GM18519 (cell line): ENCODE measurements at regions not wholly inside any gene's neighbourhood (a gene's known extent, or its start where the extent isn't known, plus 50 kb on each side); places are given as distances from the start of the nearest gene placed in this dataset.

Experiments
- ATAC-seq: cut with Tn5 transposase; IDR thresholded peaks from one replicate; pipeline ENCODE4 v1.9.1; 2021; ENCODE audit warnings: mild to moderate bottlenecking, moderate library complexity; ENCODE audit not compliant: unreplicated experiment, low FRiP score

DNA sequence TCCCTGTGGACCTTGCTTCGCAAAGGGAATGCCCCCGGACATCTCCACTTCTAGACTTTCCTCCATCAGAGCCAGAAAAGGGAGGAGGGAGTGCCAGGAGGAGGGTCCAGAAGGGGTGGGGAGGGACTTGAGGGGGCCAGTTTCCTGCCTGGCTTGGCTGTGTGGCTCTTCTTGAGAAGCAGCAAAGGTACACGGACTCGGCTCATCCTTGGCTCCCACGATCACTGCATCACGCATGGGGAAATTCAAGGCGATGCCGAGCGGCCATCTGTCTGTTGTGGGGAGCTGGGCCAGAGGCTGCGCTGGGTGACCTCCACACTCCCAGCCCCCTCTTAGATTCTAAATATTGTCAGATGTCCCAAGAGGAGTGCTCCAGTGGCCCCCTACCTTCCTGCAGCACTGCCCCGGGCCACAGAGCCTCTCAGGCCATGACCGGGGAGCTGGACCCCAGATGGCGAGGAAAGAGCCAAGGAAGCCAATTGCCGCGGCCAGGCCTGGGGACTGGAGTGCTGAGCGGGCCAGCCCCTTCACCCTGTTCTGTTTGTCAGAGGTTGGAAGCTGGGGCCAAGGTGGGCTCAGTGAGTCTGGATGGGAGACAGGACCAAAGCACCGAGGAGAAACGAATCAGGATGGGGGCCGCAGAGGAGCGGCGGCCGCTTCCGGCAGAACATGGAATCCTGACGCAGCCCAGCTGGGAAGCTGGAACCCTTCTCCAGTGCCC, 104.5 kb downstream of the RBFOX3 start:
- no peak for ATAC-seq

DNA sequence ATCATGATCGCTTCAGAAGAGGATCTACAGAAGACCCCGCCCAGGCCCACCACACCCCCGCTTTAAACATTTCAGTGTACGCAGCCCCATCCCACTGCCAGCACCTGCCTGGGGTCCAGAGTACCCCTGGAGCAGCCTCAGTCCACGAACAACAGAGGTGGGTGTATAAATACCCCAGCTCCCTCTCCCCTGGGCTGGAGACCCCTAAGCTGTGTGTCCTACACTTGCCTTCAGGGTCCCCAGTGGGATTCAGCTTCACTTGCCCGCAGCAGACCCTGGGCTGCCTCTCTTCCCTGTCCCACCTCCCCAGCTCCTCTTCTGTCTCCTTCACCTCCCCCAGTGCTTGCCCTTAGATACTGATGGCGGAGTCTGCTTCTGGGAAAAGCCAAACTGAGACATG, 105.7 kb downstream of the RBFOX3 start:
- no peak for ATAC-seq

DNA sequence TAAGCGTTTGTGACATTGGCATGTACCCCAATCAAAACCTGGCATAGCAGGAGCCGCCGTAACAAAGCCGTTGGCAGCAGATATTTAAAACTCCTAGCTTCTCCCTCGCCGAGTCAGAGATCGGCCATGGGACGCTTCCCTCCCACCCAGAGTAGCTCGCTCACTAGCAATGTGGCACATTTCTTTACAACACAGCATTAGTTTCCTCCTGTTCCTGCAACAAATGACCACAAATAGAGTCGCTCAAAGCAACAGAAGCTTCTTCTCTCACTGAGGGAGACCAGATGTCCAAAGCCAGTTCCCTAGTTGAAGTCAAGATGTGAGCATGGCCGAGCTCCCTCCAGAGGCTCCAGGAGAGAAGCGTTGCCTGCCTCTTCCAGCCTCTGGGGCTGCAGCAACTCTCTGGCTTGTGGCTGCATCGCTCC, 106.7 kb downstream of the RBFOX3 start:
- ATAC-seq = no peak

DNA sequence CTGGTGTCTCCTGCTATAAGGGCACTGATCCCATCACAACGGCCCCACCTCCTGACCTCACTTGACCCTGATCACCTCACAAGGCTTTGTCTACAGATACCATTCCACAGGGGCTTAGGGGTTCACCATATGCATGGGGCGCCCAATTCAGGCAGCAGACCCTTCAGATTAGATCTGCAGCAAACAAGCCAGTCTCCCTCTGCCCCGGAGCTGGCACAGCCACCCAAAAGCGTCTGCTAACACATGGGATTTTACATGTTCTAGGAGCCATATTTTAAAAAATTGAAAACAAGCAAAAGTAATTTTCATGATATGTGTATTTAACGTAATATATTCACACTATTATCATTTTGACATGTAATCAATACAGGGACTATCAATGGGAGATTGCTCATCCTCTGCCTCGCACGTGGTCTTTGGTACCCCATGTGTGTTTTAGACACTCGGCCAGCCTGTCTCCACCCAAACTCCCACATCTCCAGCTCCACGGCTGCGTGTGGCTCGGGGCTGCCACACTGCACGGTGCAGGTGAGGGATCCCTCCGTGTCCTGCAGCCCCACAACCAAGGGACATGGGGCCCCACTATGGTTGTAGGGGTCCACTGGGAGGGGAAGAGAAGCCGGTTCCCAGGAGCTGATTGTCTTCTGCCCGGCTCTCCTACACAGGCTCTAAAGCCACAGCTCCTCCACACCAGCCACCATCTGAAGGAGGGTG, 107.6 kb downstream of the RBFOX3 start:
- no peak for ATAC-seq

DNA sequence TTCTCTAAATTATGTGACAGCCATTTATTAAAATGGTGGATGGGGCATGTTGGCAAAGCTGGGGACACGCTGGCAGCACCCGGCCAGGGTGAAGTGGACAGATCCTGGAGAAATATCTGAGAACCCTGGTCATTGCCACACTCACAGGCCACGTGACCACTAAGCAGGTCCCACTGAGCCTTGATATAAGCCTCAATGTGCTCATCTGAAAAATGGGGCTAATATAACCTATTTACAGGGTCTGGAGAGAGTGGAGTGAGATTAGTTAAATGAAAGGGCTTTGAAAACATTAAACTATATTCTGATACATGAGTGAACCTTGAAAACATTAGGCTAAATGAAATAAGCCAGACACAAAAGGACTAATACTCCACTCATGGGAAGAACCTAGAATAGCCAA, 108.9 kb downstream of the RBFOX3 start:
- no peak for ATAC-seq

DNA sequence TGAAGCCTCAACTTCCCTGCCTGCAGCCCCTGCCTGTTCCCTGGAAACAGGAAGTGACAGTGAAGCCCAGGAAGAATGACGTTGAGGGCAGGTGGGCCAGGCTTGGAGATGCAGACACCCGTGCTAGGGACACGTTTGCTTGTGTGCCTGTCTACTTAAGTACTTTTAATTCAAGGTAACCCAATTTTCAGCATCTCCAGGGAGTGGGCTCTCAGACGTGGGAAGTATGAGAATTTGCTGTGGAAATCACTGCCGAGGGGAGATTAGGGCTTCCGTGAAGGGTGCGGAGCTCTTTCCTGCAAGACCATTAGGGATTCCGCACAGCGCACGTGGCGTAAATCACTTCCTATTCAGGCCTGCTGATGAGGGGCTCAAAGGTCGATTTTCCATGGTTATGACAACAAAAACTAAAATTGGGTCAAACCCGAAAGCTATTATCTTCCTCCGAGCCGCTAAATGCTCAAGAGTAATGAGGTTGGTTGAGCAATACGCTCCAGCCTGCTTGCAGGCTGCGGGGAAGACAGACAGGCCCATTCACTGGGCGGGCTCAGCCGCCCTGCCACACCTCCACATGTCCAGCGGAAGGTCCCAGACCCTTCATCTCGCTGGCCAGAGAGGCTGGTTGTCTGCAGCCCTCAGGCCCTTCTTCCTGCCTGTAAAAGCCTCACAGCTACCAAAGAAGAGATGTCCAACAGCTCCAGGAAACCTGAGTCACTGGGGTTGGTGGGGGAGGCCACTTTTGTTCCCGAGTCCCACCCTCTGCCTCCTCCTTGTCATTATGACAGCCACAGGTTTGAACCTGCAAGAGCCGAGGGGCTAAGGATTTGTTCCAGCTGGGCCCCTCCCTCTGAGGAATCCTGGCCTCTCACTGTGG, 109.9 kb downstream of the RBFOX3 start:
- no peak for ATAC-seq

DNA sequence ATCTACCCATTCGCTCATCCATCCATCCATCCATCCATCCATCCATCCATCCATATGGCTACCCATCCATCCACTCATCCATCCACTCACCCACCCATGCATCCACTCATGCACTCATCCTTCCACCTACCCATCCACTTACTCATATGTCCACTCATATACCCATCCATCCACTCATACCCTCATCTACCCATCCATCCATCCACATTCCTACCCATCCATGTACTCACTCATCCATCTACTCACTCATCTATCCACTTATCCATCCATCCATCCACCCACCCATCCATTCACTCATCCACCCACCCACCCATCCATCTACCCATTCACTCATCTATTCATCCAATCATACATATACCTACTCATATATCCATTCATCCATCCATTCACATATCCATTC, 112.0 kb downstream of the RBFOX3 start:
- no peak for ATAC-seq

DNA sequence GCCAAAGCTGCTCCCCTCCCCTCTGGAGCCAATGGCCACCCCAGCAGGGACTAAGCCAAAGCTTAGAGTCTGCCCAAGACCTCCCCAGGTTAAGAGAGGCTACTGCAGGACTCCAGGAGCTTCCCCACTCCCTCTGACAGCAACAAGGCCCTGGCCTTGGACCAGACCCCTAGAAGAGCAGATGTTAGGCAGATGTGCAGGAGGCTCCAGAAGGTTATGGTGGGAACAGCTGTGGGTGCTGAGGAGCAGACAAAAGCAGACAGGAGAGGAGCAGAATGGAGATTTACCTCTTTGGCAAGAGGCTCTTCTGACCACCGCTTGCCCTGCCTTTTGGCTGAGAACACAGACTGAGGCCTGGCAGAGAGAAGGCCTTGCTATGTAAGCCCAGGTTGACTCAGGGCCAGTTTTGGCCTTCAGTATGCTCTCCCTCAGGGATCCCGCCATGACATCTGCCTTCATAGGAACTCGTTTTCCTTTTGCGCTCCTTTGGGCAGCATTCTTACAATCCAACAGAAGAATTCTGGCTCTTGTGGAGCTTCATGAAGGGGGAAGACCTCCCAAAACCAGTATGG, 113.0 kb downstream of the RBFOX3 start:
- no peak for ATAC-seq

DNA sequence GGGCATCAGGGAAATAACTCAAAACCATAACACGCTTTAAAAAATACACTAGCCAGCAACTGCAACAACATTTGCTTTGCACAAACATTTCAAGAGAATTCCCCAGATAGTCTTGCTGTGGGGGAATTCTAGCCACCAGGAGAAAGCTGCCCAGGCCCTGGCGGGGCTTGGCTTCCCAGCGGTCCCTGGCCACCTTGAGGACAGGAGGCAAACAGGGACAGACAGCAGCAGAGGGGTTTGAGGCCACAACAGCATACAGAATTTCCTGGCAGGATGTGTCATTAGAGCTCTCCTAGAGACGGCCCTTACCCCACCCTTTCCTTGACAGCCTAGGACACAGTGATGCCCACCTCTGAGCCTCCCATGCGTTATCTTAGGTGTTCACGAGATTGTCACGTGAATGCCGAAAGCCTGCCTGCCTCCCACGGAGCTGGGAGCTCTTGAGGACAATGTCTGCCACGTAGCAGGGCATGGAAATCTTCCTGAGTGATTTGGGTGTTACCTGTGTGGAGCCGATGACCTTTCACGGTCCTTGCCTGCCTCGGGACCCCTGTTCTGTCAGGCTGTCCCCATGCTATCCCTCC, 114.3 kb downstream of the RBFOX3 start:
- no peak for ATAC-seq

DNA sequence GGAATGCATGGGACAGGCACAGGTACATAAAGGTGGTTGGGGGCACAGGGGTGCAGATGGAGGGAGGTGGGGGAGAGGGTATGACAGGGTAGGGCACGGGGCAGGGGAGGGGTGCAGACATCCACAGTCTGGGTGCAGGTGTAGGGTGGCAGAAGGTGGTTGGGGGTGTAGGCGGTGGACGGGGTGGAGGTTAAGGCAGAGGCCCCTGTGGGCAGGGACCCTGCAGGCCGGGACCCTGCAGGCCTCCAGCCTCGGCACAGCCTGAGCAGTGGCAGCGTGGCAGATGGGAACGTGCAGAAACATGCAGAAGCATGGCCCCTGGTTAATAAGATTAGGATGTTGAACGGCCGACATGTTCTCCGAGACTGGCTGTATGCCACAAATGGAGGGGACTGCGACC, 115.2 kb downstream of the RBFOX3 start:
- ATAC-seq = no peak

DNA sequence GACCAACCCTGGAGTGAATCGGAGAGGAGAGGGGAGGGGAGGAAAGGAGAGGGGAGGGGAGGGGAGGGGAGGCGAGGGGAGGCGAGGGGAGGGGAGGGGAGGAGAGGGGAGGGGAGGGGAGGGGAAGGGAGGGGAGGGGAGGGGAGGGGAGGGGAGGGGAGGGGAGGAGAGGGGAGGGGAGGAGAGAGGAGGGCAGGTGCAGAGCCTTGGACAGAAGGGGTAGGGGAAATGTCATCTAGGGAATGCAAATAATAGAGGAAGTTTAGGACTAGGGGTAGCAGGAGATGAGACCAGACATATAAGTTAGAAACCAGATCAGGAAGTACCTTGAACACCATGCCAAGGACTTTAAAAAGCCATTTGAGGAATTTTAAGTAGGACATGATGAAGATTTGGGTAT, 119.8 kb downstream of the RBFOX3 start:
- no peak for ATAC-seq

DNA sequence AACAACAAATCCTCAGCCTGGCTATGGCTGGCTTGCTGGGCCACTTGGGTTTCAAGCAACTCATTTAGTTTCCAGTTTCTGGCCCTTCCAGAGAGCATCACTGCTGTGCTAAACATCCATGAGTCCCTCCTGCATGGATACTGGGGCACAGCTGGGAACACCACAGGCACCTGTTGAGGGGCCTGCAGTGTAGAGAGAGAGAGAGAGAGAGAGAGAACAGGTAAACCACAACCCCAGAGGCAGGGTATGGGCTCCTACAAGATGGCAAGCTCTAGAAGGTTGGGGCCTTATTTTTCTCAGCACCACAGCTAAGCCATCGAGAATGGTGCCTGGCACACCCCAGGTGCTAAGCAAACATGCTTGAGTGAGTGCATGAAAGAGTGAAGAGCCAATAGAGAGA, 120.3 kb downstream of the RBFOX3 start:
- no peak for ATAC-seq

DNA sequence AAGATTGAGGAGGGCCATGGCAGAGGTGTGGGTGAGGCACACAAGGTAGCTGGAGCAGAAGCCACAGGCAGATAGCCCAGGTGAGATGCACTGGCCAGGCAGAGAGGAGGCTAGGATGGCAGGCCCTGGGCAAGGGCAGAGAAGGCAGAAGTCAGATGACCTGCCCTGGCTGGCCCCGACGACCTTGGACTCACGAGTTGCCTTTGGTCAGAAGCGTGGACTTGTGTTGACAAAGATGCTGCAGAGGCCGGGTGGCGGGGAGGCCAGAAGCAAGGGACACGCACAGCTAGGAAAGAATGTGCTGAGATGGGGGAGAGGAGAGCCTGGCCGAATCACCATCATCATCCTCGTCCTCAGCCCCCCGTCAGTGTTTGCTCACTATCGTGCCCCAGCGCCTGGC, 123.7 kb downstream of the RBFOX3 start:
- no peak for ATAC-seq

DNA sequence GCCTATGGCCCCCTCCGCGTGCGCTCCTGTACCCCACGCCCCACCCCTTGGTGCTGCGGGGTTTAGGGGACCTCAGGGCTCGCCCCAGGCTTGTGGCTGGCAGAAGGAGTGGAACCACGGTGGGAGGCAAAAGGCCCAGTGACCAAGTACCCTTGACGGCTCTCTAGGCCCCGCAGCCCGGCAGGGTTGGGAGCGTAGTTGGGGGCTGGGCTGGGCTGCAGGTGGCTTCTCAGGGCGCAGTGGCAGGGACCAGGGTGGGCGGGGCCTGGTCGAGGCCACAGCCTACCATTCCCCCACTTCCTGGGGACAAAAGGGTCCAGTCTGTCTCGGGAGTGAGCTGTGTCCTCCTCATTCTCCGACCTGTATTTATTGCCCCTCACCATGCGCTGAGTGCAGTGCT, 124.9 kb downstream of the RBFOX3 start:
- ATAC-seq = no peak

DNA sequence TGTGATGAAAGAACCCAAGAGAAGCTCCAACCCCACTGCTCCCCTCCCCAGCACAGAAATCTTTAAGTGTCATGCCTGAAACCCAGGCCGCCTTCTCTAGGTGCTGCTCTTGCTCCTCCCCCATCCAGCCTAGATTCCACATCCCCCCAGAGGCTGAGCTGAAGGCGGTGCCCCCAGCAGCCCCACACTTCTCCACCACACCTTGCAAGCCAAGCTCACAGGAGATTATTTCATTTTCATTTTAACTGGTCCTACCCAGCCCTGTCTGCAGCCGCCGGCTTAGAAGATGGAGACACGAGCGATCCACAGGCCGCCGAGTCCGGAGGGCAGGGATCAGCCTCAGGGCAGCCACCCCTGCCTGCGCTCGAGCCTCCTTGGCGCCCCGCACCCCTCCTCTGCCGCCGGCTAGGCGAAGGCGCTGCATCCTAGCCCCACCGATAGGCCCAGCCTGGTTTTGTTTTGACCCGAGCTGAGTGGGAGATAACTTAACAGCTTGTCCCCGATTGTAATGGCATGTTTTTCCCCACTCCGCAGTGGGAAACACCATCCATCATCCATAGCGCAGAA, 125.3 kb downstream of the RBFOX3 start:
- no peak for ATAC-seq

DNA sequence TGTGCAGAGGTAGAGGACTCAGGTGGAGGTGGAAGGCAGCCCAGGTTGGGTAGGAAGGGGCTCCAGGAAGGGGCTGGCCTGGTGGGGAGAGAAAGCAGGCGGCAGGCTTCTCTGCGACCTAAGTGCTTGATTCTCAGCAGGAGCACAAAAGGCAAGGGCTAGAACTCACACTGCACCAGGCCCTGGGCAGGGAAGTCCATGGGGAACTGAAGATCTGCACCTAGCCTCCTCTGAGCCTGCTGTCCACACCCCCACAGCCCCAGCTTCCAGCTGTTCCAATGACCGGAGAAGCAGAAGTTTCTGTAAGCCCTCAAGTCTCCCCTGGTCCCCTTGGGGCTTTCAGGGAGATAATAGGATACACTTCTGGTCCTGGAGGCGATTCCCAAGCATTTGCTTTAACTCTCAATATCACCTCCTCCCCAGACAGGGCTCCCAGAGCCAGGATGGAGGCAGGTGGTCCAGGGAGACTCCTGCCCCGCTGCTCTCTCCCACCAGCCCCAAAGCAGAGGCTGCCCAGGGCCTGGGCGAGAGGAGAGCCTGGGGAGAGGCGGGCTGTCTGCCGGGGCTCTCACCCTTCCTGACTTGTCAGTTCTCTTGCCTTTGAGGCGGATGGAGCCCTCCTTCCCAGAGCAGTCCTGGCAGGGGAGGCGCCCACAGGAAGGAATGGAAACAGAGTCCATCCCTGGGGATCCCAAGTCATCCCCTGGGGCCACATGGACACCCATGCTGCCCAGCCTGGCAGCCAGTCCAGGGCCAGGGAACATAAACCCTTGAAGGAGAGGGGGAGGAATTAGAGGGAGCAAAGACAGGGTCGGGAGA, 126.0 kb downstream of the RBFOX3 start:
- no peak for ATAC-seq

DNA sequence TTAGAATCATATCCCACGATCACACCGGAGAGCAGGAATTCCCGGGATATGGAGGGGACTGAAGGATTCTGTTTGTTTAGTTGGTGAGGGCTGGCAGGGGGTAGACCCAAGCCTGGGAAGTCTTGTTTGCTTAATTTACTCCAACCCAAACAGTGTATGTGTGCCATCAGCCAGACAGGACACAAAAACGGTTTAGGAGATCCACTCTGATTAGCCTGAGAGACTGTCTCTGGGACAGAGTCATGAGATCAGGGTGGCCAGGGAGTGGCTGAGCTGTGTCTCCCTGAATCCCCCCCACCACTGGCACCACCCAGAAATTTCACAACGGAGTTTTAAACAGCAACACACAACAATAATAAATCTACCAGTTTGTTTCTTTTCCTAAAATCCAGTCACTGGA, 127.0 kb downstream of the RBFOX3 start:
- ATAC-seq = no peak

DNA sequence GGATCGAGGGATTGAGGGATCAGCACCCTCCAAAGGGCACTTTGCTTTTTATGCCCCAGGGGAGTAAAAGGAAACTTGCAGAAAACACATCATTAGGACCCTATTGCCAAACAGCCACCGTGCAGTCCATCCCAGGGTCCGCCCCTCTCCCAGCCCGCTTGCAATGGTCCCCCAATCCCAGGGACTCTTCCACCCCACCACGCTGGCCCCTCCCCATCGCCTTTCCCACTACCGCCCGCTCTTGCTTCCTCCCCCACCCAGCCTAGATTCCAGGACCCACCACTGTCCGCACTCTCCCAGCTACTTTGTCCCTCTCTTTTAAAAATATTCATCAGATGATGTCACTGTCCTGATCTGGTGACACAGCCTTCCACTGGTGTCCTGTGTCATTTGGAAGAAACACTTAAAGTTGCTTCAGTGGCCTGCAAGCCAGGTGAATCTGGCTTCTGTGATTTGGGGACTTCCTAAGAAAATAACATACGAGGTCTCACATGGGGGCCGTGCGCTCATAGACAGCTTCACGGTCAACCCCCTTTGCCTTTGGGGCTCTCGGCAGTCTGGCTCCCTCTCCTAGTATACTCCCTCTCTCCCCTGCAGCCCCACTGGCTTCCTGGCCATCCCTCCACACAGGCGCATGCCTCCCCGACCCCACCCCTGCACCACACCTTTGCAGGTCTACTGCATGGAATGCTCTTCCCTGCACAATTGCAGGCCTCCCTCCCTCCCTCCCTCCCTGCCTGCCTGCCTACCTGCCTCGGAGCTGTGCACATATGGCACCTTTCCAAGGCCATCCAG, 127.9 kb downstream of the RBFOX3 start:
- no peak for ATAC-seq

DNA sequence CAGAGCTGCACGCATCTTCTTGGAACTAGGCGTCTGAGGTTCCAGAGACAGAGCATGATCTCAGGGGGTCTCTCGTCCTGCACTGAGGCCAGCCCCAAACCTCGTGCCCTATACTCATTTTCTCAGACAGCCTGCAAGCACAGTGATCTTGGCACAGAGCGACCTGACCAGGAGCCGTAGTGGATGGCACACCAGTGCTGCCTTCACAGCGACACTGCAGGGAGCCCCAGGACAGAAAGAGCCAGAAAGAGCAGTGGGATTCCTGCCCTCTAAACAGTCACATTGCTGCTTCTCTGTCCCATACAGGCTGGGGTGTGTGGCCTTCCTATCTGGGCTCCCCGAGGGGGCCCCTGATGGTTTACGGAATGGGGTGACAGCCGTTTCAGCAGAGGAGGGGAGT, 131.0 kb downstream of the RBFOX3 start:
- ATAC-seq = no peak
